GM18861 (cell line): ENCODE measurements at regions not wholly inside any gene's neighbourhood (a gene's known extent, or its start where the extent isn't known, plus 50 kb on each side); places are given as distances from the start of the nearest gene placed in this dataset.

Experiments
- ATAC-seq: cut with Tn5 transposase; IDR thresholded peaks from one replicate; pipeline ENCODE4 v1.9.1; 2021; ENCODE audit not compliant: unreplicated experiment

GRCh38 chr9:14560194-14560593 is 133.0 kb downstream of the ZDHHC21 start:
- no peak for ATAC-seq

- ATAC-seq: no peak
Observed at GRCh38 chr9:14554886-14555285, 138.3 kb downstream of the ZDHHC21 start.

DNA sequence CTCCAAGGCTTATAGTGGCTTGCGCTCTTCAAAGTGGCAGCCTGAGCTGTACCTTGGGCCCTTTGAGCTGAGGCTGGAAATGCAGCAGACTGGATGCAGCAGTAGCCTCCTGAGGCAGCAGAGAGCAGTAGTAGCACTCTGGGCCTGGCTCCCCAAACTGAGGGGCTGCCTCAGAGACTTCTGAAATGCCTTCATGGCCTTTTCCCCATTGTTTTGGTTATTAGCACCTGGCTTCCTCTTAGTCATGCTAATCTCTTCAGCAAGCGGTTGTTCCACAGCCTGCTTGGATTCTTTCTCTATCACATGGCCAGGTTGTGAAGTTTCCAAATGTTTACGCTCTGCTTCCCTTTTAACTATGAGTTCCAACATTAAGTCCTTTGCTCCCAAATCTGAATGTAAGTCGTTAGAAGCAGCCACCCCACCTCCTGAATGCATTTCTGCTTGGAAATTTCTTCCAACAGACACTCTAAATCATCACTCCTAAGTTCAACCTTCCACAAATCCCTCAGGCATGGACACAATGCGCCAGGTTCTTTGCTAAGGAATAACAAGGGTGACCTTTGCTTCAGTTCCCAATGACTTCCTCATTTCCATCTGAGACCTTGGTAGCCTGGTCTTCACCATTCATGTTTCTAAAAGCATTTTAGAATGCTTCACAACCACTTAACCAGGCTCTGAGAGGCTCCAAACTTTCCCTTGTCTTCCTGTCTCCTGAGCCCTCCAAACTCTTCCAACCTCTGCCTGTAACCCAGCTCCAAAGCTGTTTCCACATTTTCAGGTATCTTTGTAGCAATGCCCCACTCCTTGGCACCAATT is 145.8 kb downstream of the ZDHHC21 start:
- no peak for ATAC-seq

DNA sequence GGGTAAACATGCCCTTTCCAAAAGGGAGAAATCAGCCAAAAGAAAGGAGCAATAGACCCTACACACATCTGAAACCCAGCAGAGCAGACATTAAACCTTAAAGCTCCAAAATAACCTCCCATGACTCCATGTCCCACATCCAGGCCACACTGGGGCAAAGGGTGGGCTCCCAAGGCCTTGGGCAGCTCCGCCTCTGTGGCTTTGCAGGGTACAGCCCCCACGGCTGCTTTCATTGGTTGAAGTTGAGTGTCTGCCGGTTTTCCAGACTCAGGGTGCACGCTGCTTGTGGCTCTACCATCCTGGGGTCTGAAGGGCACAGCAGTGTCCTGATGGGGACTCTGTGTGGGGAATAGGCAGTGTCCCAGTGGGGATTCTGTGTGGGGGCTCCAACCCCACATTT is 146.5 kb downstream of the ZDHHC21 start:
- no peak for ATAC-seq

- ATAC-seq: no peak
Observed at GRCh38 chr9:14542071-14542470, 151.2 kb downstream of the ZDHHC21 start.

- ATAC-seq: no peak
Observed at GRCh38 chr9:14538526-14538925, 154.7 kb downstream of the ZDHHC21 start.

DNA sequence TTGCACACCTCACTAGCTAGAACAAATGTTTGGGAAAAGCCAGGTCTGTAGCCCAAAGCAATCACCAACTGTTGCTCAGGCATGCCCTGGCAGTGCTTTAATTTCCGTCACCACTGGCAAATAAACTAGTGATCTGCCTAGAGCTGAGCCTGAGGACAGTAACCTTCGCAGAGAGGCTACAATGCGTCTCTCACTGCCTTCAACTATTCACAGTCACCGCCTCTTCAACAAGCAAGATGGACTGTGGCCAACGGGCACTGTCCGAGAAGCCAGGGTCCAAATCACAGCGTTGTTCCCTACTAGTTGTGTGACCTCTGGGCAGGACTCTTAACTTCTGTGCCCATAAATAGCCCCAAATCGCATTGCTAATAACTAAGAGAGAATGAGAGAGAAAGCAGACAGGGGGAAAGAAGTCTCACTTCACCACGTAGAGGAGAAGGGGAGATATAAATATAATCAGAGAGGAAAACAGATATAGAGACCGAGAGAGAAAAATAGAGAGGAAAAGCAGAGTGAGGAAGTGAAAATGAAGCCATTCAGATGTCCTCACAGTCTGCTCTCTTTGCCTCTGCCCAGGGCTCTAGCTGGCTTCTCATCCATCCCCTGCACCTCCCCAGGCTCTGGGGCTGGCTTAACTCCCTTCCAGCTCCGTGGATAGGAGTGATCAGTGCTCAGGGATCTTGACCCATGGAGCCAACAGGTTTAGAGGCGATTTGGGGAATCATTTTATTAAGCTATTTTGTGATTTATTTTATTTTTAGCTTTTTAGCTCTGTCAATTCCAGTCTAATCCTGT is 157.9 kb downstream of the ZDHHC21 start:
- ATAC-seq: no peak

DNA sequence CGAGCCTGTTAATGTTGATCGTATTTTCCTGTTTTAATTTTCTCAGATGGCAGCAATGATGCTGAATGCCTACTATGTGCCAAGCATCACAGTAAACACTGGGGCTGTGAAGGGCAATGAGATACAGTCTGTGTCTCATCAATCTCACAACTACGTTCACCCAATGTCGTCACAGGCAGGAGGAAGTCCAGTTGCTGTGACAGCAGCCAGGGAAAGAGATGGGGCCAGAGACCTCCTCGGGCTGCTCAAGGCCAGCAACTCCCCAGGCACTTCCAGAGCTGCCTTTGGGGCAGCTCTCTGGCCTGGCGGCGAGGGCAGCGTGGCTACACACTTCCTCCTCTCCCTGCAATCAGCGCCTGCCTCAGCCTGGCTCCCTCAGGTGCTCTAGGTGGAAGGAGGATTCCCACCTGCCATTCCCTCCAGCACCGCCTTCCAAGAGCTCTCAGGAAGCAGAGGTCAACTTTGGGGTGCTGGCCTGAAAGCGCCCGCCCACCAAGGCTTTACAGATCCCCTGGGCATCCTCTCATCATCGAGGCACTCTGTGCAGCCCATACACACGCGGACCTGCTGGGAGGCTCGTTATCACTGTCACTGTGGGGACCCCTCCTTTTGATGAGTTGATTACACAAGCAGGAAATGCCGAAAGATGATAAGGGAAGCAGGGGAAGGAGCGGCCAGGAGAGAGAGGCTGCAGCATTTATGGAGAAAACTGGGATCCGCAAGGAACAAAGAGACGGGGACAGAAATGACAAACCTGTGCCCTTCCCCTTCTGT is 159.2 kb downstream of the ZDHHC21 start:
- ATAC-seq: no peak

- no peak for ATAC-seq
Observed at GRCh38 chr9:14532456-14533115, 160.6 kb downstream of the ZDHHC21 start.

DNA sequence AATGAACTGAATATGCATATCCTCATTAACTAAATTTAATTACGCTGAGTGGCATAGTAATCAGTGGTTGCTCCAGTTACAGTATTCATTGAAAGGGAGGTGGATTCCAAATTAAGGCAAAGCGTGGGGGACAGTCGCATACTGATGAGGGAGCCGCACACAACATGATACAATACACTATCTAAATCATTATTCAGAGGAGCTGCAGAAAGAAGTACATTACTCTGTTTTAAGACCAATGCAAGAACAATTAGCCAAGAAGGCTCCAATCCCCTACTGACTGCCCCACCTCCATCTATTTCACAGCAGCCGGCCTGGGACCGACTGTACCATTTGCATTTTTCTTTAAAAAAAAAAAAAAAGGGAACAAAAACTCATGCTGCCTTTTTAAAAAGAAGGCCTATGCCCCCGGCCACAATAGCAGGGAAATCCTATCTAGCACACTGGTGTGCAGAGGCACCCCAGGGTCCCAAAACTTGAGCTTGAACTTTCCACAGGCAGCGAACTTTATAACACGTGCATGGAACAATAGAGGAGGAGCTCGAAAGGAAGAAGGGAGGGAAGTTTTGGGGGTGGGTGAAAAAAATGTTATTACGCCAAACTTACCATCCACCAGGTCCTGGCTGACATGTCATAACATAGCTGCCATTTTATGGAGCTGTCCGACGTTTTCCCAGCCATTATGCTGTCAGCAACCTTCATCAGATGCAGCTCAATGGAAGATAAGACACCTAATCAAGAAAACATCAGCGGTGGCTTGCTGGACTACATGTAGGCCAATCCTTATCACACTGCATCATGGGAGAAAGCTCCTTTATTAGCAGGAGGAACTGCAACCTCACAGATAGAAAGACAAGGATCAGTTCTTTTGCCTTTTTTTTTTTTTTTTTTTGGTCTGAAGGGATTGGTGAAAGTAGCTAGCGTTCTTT is 161.6 kb downstream of the ZDHHC21 start:
- ATAC-seq: no peak

- no peak for ATAC-seq
Observed at GRCh38 chr9:14530841-14531240, 162.4 kb downstream of the ZDHHC21 start.

GRCh38 chr9:14530366-14530765 is 162.9 kb downstream of the ZDHHC21 start:
- no peak for ATAC-seq

DNA sequence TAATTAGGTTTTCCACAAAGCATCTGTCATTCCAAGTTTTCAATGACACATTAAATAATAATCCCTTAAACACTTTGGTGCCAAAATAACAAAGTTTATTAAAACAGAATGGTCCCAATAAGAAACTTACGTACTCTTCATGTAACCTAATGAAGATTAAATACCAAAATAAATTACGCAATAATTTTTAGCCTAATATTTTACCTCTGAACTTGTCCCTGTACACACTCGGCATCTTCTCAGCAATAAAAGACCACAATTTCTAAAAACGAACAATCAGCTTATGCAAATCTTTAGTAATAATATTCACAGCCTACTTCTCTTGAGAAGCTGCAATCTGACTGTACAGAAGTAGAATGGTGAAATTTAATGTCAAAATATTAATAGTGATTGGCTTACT is 163.6 kb downstream of the ZDHHC21 start:
- ATAC-seq: no peak

- ATAC-seq: no peak
Observed at GRCh38 chr9:14529054-14529453, 164.2 kb downstream of the ZDHHC21 start.

GRCh38 chr9:14526504-14526903 is 166.7 kb downstream of the ZDHHC21 start:
- ATAC-seq: no peak

GRCh38 chr9:14525856-14526255 is 167.4 kb downstream of the ZDHHC21 start:
- no peak for ATAC-seq

GRCh38 chr9:14524873-14525515 is 168.2 kb downstream of the ZDHHC21 start:
- ATAC-seq: no peak

DNA sequence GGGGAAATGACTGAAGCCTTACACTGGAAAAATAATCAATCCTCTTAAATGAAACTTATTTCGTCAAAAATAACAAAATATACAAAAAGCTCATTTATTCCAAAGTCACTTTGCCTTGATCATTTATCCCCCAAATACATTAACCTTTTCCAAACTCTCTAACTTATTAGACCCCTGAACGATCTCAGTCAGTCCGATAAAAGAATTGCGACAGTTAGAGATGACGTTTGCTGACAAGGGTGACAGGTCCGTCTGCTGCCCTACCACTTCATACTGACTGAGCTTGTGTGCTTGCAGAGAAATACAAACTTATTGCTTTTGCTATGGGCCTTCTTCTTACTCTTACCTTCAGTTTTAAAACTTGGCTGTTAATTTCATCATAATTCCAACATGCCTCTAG is 169.7 kb downstream of the ZDHHC21 start:
- ATAC-seq: no peak

GRCh38 chr9:14522627-14523379 is 170.4 kb downstream of the ZDHHC21 start:
- no peak for ATAC-seq
